ENCODE measurements at regions not wholly inside any gene's neighbourhood (a gene's known extent, or its start where the extent isn't known, plus 50 kb on each side); places are given as distances from the start of the nearest gene placed in this dataset.

GRCh38 chr1:184219414-184219813, 167.4 kb upstream of the C1orf21 start:
- no peaks in the 10 kb centered on the region for H4K20me1 ChIP-seq (ENCODE audit: control insufficient read depth, insufficient read depth, insufficient read length)
- Mint-ChIP-seq H3K4me3 (no peak overlapping the region), H3K27ac (no peak overlapping the region), H3K36me3 (ENCODE audit: insufficient read depth in 1 of 3, low read depth in 3 of 3) (no peaks in the 10 kb centered on the region), H3K4me1 (peaks cover 12 to 16% of the 10 kb centered on the region in 2 experiments), H3K27me3 (ENCODE audit: low read depth) (peaks cover 24% of the 10 kb centered on the region), H3K9me3 (no peaks in the 10 kb centered on the region)
- no peak overlapping the region for H3K23ac ChIP-seq (ENCODE audit: insufficient read length, low read depth, low read length)
- H2BK5ac ChIP-seq (ENCODE audit: insufficient read length, low read length) = no peak overlapping the region
- no peak overlapping the region for H4K5ac ChIP-seq (ENCODE audit: insufficient read length, low read depth, low read length)
- H2BK15ac ChIP-seq (ENCODE audit: low read depth, low read length) = no peak overlapping the region
- H3K4ac ChIP-seq (ENCODE audit: low read depth, low read length) = no peak overlapping the region
- no peak overlapping the region for H2BK12ac ChIP-seq (ENCODE audit: insufficient read length, low read depth, low read length)
- no peak overlapping the region for H4K91ac ChIP-seq (ENCODE audit: insufficient read length, low read depth, low read length)
- H3K18ac ChIP-seq (ENCODE audit: insufficient read length, low read depth, low read length) = no peak overlapping the region
- no peaks in the 10 kb centered on the region for H3K79me1 ChIP-seq (ENCODE audit: insufficient read depth, low read depth, low read length, poor library complexity, severe bottlenecking)
- no peaks in the 10 kb centered on the region; the same call in 1 of the 2 replicates for H3K4me1 ChIP-seq (ENCODE audit: insufficient read depth, low read length)
- no CpG with 5 or more reads among the region's 3 CpGs for WGBS (ENCODE audit: extremely low coverage, insufficient read length, low lambda C conversion rate)
- H2AFZ ChIP-seq (ENCODE audit: low read length) = no peak overlapping the region
- H2BK120ac ChIP-seq (ENCODE audit: low read depth, low read length, poor library complexity, severe bottlenecking) = no peak overlapping the region
- H3K23me2 ChIP-seq (ENCODE audit: insufficient read length, low read depth, low read length, poor library complexity, severe bottlenecking) = no peaks in the 10 kb centered on the region
- H2AK5ac ChIP-seq (ENCODE audit: insufficient read length, low read length) = no peak overlapping the region
- no peak overlapping the region for H2BK20ac ChIP-seq (ENCODE audit: low read depth, low read length, poor library complexity, severe bottlenecking)
- no peak overlapping the region for H3K14ac ChIP-seq (ENCODE audit: insufficient read depth, low read length)
- no peak overlapping the region for H3K4me2 ChIP-seq (ENCODE audit: insufficient read depth, insufficient read length, low read length)
- H4K8ac ChIP-seq (replicated peaks; ENCODE audit: insufficient read length, low read depth, low read length) = no peak overlapping the region
- H3K56ac ChIP-seq (ENCODE audit: insufficient read length, low read depth, low read length) = no peak overlapping the region
- no peak for DNase-seq
- no peak overlapping the region for H3K9ac ChIP-seq (ENCODE audit: extremely low read depth, insufficient read length, low read length)
- TF ChIP-seq CTCF (conservative IDR thresholded peaks at IDR 0.05) = no peak
- no peak overlapping the region for H3K27ac ChIP-seq (ENCODE audit: insufficient read length, low read depth, low read length)
- peaks cover 2% of the 10 kb centered on the region; the same call in 1 of the 2 replicates for H3K27me3 ChIP-seq (ENCODE audit: insufficient read depth, low read length)
- H3K9me3 ChIP-seq (ENCODE audit: control insufficient read depth, low read depth, low read length) = no peaks in the 10 kb centered on the region
- H3K79me2 ChIP-seq (ENCODE audit: insufficient read depth, low read length) = no peaks in the 10 kb centered on the region
- H3T11ph ChIP-seq (ENCODE audit: low read length) = no peak overlapping the region
